ENCODE measurements at regions not wholly inside any gene's neighbourhood (a gene's known extent, or its start where the extent isn't known, plus 50 kb on each side); places are given as distances from the start of the nearest gene placed in this dataset.

DNA sequence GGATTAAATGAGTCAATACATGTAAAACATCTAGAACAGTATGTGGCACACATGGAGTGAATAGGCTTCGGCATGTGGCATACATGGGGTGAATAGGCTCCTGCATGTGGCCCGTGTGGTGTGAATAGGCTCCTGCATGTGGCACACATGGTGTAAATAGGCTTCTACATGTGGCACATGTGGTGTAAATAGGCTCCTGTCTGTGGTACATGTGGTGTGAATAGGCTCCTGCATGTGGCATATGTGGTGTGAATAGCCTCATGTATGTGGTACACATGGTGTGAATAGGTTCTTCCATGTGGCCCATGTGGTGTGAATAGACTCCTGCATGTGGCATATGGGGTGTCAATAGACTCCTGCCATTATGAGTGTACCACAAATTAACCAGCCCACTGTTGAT, 219.1 kb upstream of the KIRREL3 start:
- no peaks in the 10 kb centered on the region for H3K36me3 ChIP-seq (ENCODE audit: insufficient read depth, low read length)
- H3K4me2 ChIP-seq (ENCODE audit: low read depth, low read length, poor library complexity, severe bottlenecking) = no peak overlapping the region
- H3K4me1 ChIP-seq (ENCODE audit: insufficient read depth, low read length, poor library complexity, severe bottlenecking) = no peaks in the 10 kb centered on the region
- no peaks in the 10 kb centered on the region for H3K9me3 ChIP-seq (ENCODE audit: insufficient read depth, low read depth, low read length)
- H4K20me1 ChIP-seq (ENCODE audit: insufficient read depth, low read length, poor library complexity, severe bottlenecking) = no peaks in the 10 kb centered on the region
- no peak overlapping the region for H3K9ac ChIP-seq (ENCODE audit: low read depth, low read length, poor library complexity, severe bottlenecking)
- no peak overlapping the region for H2AFZ ChIP-seq (ENCODE audit: low read length)
- no peaks in the 10 kb centered on the region for H3F3A ChIP-seq (ENCODE audit: low read depth)
- TF ChIP-seq, protein P1, sequence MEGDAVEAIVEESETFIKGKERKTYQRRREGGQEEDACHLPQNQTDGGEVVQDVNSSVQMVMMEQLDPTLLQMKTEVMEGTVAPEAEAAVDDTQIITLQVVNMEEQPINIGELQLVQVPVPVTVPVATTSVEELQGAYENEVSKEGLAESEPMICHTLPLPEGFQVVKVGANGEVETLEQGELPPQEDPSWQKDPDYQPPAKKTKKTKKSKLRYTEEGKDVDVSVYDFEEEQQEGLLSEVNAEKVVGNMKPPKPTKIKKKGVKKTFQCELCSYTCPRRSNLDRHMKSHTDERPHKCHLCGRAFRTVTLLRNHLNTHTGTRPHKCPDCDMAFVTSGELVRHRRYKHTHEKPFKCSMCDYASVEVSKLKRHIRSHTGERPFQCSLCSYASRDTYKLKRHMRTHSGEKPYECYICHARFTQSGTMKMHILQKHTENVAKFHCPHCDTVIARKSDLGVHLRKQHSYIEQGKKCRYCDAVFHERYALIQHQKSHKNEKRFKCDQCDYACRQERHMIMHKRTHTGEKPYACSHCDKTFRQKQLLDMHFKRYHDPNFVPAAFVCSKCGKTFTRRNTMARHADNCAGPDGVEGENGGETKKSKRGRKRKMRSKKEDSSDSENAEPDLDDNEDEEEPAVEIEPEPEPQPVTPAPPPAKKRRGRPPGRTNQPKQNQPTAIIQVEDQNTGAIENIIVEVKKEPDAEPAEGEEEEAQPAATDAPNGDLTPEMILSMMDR (conservative IDR thresholded peaks at IDR 0.05; ENCODE audit: low read length) = no peak
- TF ChIP-seq EZH2phosphoT487 (IDR thresholded peaks at IDR 0.05; ENCODE audit: borderline replicate concordance) = no peak
- H3K27me3 ChIP-seq (ENCODE audit: insufficient read depth, low read length, poor library complexity, severe bottlenecking) = no peaks in the 10 kb centered on the region
- no peaks in the 10 kb centered on the region for H3K9me2 ChIP-seq (replicated peaks; ENCODE audit: low read depth, low read length)
- no peaks in the 10 kb centered on the region for H3K79me2 ChIP-seq (ENCODE audit: insufficient read depth, low read length)
- H3K4me3 ChIP-seq (ENCODE audit: low read length, poor library complexity, severe bottlenecking) = no peak overlapping the region

DNA sequence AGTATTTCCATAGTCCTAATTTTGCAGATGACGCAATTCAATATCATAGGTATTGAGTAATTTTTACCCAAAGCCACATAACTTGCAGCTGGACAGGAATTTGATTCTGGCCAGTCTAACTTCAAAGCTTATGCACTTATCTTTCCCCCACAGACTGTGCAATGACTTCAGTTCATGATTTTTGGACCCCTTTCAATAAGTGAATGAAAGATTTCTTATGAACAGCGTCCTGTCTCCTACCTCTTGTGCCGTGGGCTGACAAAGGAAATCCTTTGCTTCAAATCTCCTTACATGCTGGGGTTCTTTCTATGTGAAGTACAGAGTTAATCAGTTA, 217.7 kb upstream of the KIRREL3 start:
- Histone ChIP-seq H3K4me2 (ENCODE audit: low read depth, low read length, poor library complexity, severe bottlenecking) (no peak overlapping the region), H2AFZ (ENCODE audit: low read length) (no peak overlapping the region), H3K79me2 (ENCODE audit: insufficient read depth, low read length) (no peaks in the 10 kb centered on the region), H3K36me3 (ENCODE audit: insufficient read depth, low read length) (no peaks in the 10 kb centered on the region), H3K4me1 (ENCODE audit: insufficient read depth, low read length, poor library complexity, severe bottlenecking) (no peaks in the 10 kb centered on the region), H3K27me3 (ENCODE audit: insufficient read depth, low read length, poor library complexity, severe bottlenecking) (no peaks in the 10 kb centered on the region), H3K9me2 (replicated peaks; ENCODE audit: low read depth, low read length) (no peaks in the 10 kb centered on the region), H4K20me1 (ENCODE audit: insufficient read depth, low read length, poor library complexity, severe bottlenecking) (no peaks in the 10 kb centered on the region), H3F3A (ENCODE audit: low read depth) (no peaks in the 10 kb centered on the region), H3K9me3 (ENCODE audit: insufficient read depth, low read depth, low read length) (no peaks in the 10 kb centered on the region), H3K9ac (ENCODE audit: low read depth, low read length, poor library complexity, severe bottlenecking) (no peak overlapping the region), H3K4me3 (ENCODE audit: low read length, poor library complexity, severe bottlenecking) (no peak overlapping the region)
- TF ChIP-seq EZH2phosphoT487 (IDR thresholded peaks at IDR 0.05; ENCODE audit: borderline replicate concordance) = no peak
- TF ChIP-seq, protein P1 (conservative IDR thresholded peaks at IDR 0.05; ENCODE audit: low read length) = no peak

DNA sequence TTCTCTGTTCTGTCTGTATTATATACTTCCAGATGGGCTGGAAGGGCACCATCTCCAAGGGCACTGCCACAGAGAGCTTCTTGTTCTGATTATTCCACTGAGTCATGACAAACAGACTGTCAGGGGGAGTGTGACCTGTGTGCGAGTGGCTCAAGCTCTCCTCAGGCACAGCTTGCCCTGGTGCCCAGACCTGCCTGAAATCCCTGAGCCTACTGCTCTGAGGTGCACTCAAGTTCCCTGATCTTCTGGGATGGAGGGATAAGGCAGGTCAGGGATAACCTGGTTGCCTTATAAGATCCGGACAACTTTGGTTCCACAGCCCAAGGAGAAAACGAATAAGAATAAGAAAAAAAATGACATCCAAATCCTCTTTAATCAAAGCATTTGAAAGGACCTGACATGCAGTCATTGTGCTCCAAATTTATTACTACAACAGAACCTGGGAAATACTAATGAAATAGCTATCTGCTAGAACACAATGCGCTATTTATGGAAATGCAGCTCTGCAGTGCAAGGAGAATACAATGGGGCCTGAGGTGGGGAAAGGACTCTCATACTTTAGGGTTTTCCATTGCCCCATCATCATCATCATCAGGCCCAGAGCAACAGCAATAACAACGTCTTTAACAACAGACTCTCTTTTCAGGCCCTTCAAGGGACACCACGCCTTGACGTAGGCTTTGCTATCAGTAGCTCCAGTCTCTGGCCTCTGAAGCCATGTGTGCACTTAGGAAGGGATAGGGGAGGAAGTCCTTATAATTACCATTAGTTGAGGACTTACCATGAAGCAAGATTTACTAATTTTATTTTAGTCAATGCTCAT, 217.1 kb upstream of the KIRREL3 start:
- no peaks in the 10 kb centered on the region for H4K20me1 ChIP-seq (ENCODE audit: insufficient read depth, low read length, poor library complexity, severe bottlenecking)
- TF ChIP-seq, protein P1 (conservative IDR thresholded peaks at IDR 0.05; ENCODE audit: low read length) = no peak
- TF ChIP-seq EZH2phosphoT487 (IDR thresholded peaks at IDR 0.05; ENCODE audit: borderline replicate concordance) = no peak

More for the DNA sequence above, 217.1 kb upstream of the KIRREL3 start:
- Histone ChIP-seq H3K4me1 (ENCODE audit: insufficient read depth, low read length, poor library complexity, severe bottlenecking) (no peaks in the 10 kb centered on the region), H3K27me3 (ENCODE audit: insufficient read depth, low read length, poor library complexity, severe bottlenecking) (no peaks in the 10 kb centered on the region), H3K36me3 (ENCODE audit: insufficient read depth, low read length) (no peaks in the 10 kb centered on the region), H3K79me2 (ENCODE audit: insufficient read depth, low read length) (no peaks in the 10 kb centered on the region), H3K4me2 (ENCODE audit: low read depth, low read length, poor library complexity, severe bottlenecking) (no peak overlapping the region), H3K9me3 (ENCODE audit: insufficient read depth, low read depth, low read length) (no peaks in the 10 kb centered on the region), H3F3A (ENCODE audit: low read depth) (no peaks in the 10 kb centered on the region), H3K9me2 (replicated peaks; ENCODE audit: low read depth, low read length) (no peaks in the 10 kb centered on the region), H2AFZ (ENCODE audit: low read length) (no peak overlapping the region), H3K9ac (ENCODE audit: low read depth, low read length, poor library complexity, severe bottlenecking) (no peak overlapping the region), H3K4me3 (ENCODE audit: low read length, poor library complexity, severe bottlenecking) (no peak overlapping the region)
